Caco-2 (cell line): ENCODE measurements at regions not wholly inside any gene's neighbourhood (a gene's known extent, or its start where the extent isn't known, plus 50 kb on each side); places are given as distances from the start of the nearest gene placed in this dataset.
"Not testable (repeated sequence)": the region's sequence is repeated elsewhere in the genome, so short reads cannot be mapped to it uniquely, and the experiment has no call there.

ENCODE experiments used
- BruUV-seq: library from RNA; stranded (reverse); fragments of 400-500 nt; replicated peaks from 2 replicates; lab custom pipeline; 2021; lab: Mats Ljungman, UMichigan
- CTCF ChIA-PET: fragments of 300-600 bp; sonication (Branson Sonifier 250); formaldehyde crosslinking; loops from one replicate; lab custom pipeline; 2022; ENCODE audit warnings: antibody characterized with exemption; lab: Charles Lee
- POLR2A ChIA-PET: fragments of 300-600 bp; sonication (Branson Sonifier 250); formaldehyde crosslinking; loops from one replicate; lab custom pipeline; 2022; ENCODE audit warnings: antibody characterized with exemption; lab: Charles Lee
- DNase-seq, 2 experiments: peaks; one replicate each; pipeline versions ENCODE4 v3.0.0 to v3.0.0-alpha.2; 2020 to 2022
- H3K27me3 ChIP-seq: replicated peaks from 2 replicates; pipeline ENCODE4 v1.6.0; 2011; ENCODE audit warnings: low read length; ENCODE audit not compliant: control insufficient read depth, insufficient read depth
- H3K36me3 ChIP-seq: 2 replicates; pipeline ENCODE4 v1.5.1; 2011; ENCODE audit warnings: low read length; ENCODE audit not compliant: control insufficient read depth, insufficient read depth
- H3K4me1 ChIP-seq: fragments of 250-450 bp; sonication (Bioruptor Pico); 2 replicates; pipeline ENCODE4 v1.5.1; 2020; ENCODE audit warnings: mild to moderate bottlenecking
- H3K4me3 ChIP-seq: 2 replicates; pipeline ENCODE4 v1.5.1; 2011; ENCODE audit warnings: low read depth, mild to moderate bottlenecking, control low read depth, low read length
- H3K9me3 ChIP-seq: fragments of 250-450 bp; sonication (Bioruptor Pico); 2 replicates; pipeline ENCODE4 v1.5.1; 2020; ENCODE audit warnings: mild to moderate bottlenecking, moderate library complexity
- H3K27ac Mint-ChIP-seq: one replicate; pipeline ENCODE4 v1.8.0; 2022; ENCODE audit warnings: mixed read lengths; ENCODE audit not compliant: unreplicated experiment
- H3K27me3 Mint-ChIP-seq: one replicate; pipeline ENCODE4 v1.8.0; 2022; ENCODE audit warnings: mixed read lengths; ENCODE audit not compliant: insufficient read depth, unreplicated experiment
- H3K36me3 Mint-ChIP-seq: one replicate; pipeline ENCODE4 v1.8.0; 2022; ENCODE audit warnings: mild to moderate bottlenecking, mixed read lengths; ENCODE audit not compliant: insufficient read depth, unreplicated experiment
- H3K4me1 Mint-ChIP-seq: one replicate; pipeline ENCODE4 v1.8.0; 2022; ENCODE audit warnings: low read depth, mixed read lengths; ENCODE audit not compliant: unreplicated experiment
- H3K4me3 Mint-ChIP-seq: one replicate; pipeline ENCODE4 v1.8.0; 2022; ENCODE audit warnings: mild to moderate bottlenecking, moderate library complexity, mixed read lengths; ENCODE audit not compliant: unreplicated experiment
- H3K9me3 Mint-ChIP-seq: one replicate; pipeline ENCODE4 v1.8.0; 2022; ENCODE audit warnings: mixed read lengths; ENCODE audit not compliant: unreplicated experiment
- intact Hi-C: fragments of 100-400 bp; cut with micrococcal nuclease; formaldehyde crosslinking; loops from one replicate; pipeline ENCODE4 v1.10.0; 2022; ENCODE audit not compliant: unreplicated experiment
- TF ChIP-seq, protein P1 (sequence below), 2 experiments: fragments of 200-600 bp in 1 of 2; IDR thresholded peaks; 1 replicate in 1 of 2; 2 replicates in 1 of 2; pipeline versions ENCODE4 v1.5.1 to v1.8.0; 2011 to 2022; ENCODE audit warnings: antibody characterized with exemption in 1 of 2, control low read depth in 1 of 2, inconsistent platforms in 1 of 2, low read depth in 1 of 2, low read length in 1 of 2, mild to moderate bottlenecking in 1 of 2, moderate library complexity in 1 of 2; ENCODE audit not compliant: insufficient read depth in 1 of 2, severe bottlenecking in 1 of 2, unreplicated experiment in 1 of 2

DNA sequence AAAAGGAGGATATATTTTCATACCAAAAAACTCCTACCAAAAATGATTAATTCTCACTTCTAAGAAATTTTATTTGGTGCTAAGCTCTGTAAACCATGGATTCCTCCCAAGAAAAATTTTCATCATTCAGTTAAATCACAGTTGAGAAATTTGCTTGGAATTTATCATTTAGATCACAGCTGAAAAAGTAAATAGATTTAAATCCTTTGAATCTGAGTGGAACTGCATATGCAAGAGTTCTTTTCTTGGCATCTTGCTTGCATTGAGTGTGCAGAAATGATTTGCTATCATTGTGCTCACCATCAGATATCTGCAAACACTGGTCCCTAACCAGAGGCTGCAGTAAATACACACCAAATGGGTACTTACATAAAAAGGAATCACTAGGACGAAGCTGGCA, 836.1 kb upstream of the CDH6 start:
- intact Hi-C loops, result no loop called here
- ChIA-PET POLR2A (no interaction called here), CTCF (no interaction called here)
- Mint-ChIP-seq H3K27me3 (peaks cover 3% of the 10 kb centered on the region), H3K4me3 (no peak overlapping the region), H3K36me3 (no peaks in the 10 kb centered on the region), H3K4me1 (no peaks in the 10 kb centered on the region), H3K27ac (no peak overlapping the region), H3K9me3 (no peaks in the 10 kb centered on the region)
- DNase-seq, result no peak
- no TSS peak for BruUV-seq
- Histone ChIP-seq H3K4me3 (no peak overlapping the region), H3K9me3 (no peaks in the 10 kb centered on the region), H3K36me3 (no peaks in the 10 kb centered on the region), H3K4me1 (no peaks in the 10 kb centered on the region), H3K27me3 (no peaks in the 10 kb centered on the region)
- TF ChIP-seq, protein P1, sequence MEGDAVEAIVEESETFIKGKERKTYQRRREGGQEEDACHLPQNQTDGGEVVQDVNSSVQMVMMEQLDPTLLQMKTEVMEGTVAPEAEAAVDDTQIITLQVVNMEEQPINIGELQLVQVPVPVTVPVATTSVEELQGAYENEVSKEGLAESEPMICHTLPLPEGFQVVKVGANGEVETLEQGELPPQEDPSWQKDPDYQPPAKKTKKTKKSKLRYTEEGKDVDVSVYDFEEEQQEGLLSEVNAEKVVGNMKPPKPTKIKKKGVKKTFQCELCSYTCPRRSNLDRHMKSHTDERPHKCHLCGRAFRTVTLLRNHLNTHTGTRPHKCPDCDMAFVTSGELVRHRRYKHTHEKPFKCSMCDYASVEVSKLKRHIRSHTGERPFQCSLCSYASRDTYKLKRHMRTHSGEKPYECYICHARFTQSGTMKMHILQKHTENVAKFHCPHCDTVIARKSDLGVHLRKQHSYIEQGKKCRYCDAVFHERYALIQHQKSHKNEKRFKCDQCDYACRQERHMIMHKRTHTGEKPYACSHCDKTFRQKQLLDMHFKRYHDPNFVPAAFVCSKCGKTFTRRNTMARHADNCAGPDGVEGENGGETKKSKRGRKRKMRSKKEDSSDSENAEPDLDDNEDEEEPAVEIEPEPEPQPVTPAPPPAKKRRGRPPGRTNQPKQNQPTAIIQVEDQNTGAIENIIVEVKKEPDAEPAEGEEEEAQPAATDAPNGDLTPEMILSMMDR (IDR thresholded peaks at IDR 0.05; ENCODE audit: insufficient read depth in 1 of 2, low read depth in 1 of 2, low read length in 1 of 2, severe bottlenecking in 1 of 2, unreplicated experiment in 1 of 2), result no peak

DNA sequence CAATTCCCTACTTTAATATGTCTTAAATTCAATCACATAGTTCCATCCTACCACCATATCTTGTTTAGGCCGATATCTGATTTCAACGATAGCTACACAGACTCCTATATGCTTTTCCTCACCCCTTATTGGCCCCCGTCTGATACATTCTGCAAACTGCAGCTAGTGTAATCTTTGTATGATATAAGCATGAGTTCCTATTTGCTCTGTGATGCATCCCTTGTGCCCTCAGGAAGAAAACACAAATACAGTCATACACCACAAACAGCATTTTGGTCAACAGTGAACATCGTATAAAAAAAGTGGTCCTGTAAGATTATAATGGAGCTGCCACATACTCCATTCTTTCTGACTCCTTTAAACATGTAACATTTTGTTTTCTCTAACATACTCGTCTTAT, 837.8 kb upstream of the CDH6 start:
- TF ChIP-seq, protein P1 (IDR thresholded peaks at IDR 0.05; ENCODE audit: insufficient read depth in 1 of 2, low read depth in 1 of 2, low read length in 1 of 2, severe bottlenecking in 1 of 2, unreplicated experiment in 1 of 2), result no peak
- no peak overlapping the region for H3K4me3 Mint-ChIP-seq
- H3K36me3 Mint-ChIP-seq, result no peaks in the 10 kb centered on the region
- Histone ChIP-seq H3K4me3 (no peak overlapping the region), H3K27me3 (no peaks in the 10 kb centered on the region), H3K9me3 (no peaks in the 10 kb centered on the region), H3K4me1 (no peaks in the 10 kb centered on the region), H3K36me3 (no peaks in the 10 kb centered on the region)
- POLR2A ChIA-PET, result no interaction called here
- no peak for DNase-seq
- no peak overlapping the region for H3K27ac Mint-ChIP-seq
- intact Hi-C loops, result no loop called here
- no TSS peak for BruUV-seq
- peaks cover 3% of the 10 kb centered on the region for H3K27me3 Mint-ChIP-seq
- CTCF ChIA-PET, result no interaction called here
- no peaks in the 10 kb centered on the region for H3K4me1 Mint-ChIP-seq
- H3K9me3 Mint-ChIP-seq, result no peaks in the 10 kb centered on the region

DNA sequence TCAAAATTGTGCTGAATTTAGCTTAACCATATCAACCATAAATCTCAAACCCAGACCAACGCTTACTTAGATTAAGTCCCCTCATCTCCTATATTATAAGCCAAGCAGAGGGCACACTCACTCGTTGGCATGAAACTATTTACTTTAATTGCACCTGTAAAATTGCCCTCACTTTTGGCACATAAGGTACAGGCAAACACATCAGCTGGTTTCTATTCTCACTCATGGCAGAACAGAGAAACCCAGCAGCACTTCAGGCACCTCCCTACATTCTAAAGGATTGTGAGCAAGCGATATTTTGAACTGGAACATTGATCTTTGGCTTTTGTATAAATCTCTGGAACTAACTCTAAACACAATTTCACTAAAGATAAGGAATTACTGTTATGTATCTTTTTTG, 845.6 kb upstream of the CDH6 start:
- Histone ChIP-seq H3K4me3 (no peak overlapping the region), H3K36me3 (no peaks in the 10 kb centered on the region), H3K4me1 (no peaks in the 10 kb centered on the region), H3K9me3 (no peaks in the 10 kb centered on the region), H3K27me3 (no peaks in the 10 kb centered on the region)
- no peak for DNase-seq
- Mint-ChIP-seq H3K9me3 (no peaks in the 10 kb centered on the region), H3K27me3 (no peaks in the 10 kb centered on the region), H3K4me3 (no peak overlapping the region), H3K4me1 (no peaks in the 10 kb centered on the region), H3K27ac (no peak overlapping the region), H3K36me3 (no peaks in the 10 kb centered on the region)
- intact Hi-C loops, result no loop called here
- no TSS peak for BruUV-seq
- POLR2A ChIA-PET, result no interaction called here
- TF ChIP-seq, protein P1 (IDR thresholded peaks at IDR 0.05; ENCODE audit: insufficient read depth in 1 of 2, low read depth in 1 of 2, low read length in 1 of 2, severe bottlenecking in 1 of 2, unreplicated experiment in 1 of 2), result no peak
- CTCF ChIA-PET, result no interaction called here

DNA sequence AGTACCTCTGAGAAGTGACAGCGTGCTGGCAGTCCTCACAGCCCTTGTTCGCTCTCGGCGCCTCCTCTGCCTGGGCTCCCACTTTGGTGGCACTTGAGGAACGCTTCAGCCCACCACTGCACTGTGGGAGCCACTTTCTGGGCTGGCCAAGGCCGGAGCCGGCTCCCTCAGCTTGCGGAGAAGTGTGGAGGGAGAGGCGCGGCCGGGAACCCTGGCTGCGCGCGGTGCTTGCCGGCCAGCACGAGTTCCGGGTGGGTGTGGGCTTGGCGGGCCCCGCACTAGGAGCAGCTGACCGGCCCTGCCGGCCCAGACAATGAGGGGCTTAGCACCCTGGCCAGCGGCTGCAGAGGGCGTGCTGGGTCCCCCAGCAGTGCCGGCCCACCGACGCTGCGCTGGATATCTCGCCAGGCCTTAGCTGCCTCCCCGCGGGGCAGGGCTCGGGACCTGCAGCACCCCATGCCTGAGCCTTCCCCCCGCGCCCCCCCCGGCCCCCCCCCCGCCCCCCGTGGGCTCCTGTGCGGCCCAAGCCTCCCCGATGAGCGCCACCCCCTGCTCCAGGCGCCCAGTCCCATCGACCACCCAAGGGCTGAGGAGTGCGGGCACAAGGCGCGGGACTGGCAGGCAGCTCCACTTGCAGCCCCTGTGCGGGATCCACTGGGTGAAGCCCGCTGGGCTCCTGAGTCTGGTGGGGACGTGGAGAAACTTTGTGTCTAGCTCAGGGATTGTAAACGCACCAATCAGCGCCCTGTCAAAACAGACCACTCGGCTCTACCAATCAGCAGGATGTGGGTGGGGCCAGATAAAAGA, 847.7 kb upstream of the CDH6 start:
- H3K9me3 ChIP-seq, H3K4me1 Mint-ChIP-seq, H3K27me3 Mint-ChIP-seq, intact Hi-C loops, H3K27ac Mint-ChIP-seq, DNase-seq, H3K9me3 Mint-ChIP-seq, H3K4me3 Mint-ChIP-seq, POLR2A ChIA-PET, H3K27me3 ChIP-seq, H3K4me1 ChIP-seq, BruUV-seq, H3K36me3 Mint-ChIP-seq, H3K4me3 ChIP-seq, CTCF ChIA-PET, H3K36me3 ChIP-seq: not testable (repeated sequence)
